Liver (tissue), 7 donors: ENCODE measurements at regions not wholly inside any gene's neighbourhood (a gene's known extent, or its start where the extent isn't known, plus 50 kb on each side); places are given as distances from the start of the nearest gene placed in this dataset.
"Not testable (repeated sequence)": the region's sequence is repeated elsewhere in the genome, so short reads cannot be mapped to it uniquely, and the experiment has no call there.

Experiments
- DNase-seq: peaks from one replicate; pipeline ENCODE4 v3.0.0-alpha.2; 2017; ENCODE audit warnings: low spot score
- H3K27ac ChIP-seq, 2 donors: one replicate each; pipeline ENCODE4 v1.7.0; 2013; ENCODE audit warnings: inconsistent platforms in 2 of 2, low read length in 2 of 2, control low read depth in 1 of 2, low read depth in 1 of 2, mild to moderate bottlenecking in 1 of 2
- H3K27me3 ChIP-seq, 4 donors: one replicate each; pipeline versions ENCODE4 v1.6.1 to v1.7.0; 2013; ENCODE audit warnings: low read length in 3 of 4, inconsistent platforms in 1 of 4, mild to moderate bottlenecking in 1 of 4, moderate library complexity in 1 of 4; ENCODE audit not compliant: control insufficient read depth in 4 of 4, insufficient read depth in 4 of 4
- H3K36me3 ChIP-seq, 4 donors: one replicate each; pipeline versions ENCODE4 v1.6.1 to v1.7.0; 2013; ENCODE audit warnings: low read length in 3 of 4, mild to moderate bottlenecking in 3 of 4, low read depth in 1 of 4, moderate library complexity in 1 of 4; ENCODE audit not compliant: control insufficient read depth in 4 of 4, insufficient read depth in 3 of 4
- H3K4me1 ChIP-seq, 4 donors: one replicate each; pipeline versions ENCODE4 v1.6.1 to v1.7.0; 2013; ENCODE audit warnings: low read length in 3 of 4, mild to moderate bottlenecking in 3 of 4, moderate library complexity in 1 of 4; ENCODE audit not compliant: control insufficient read depth in 4 of 4, insufficient read depth in 4 of 4
- H3K4me3 ChIP-seq, 3 donors: one replicate each; pipeline versions ENCODE4 v1.6.1 to v1.7.0; 2013; ENCODE audit warnings: low read length in 3 of 3, control low read depth in 1 of 3, low read depth in 1 of 3, mild to moderate bottlenecking in 1 of 3
- H3K9ac ChIP-seq, 2 donors: one replicate each; pipeline ENCODE4 v1.7.0; 2013; ENCODE audit warnings: low read length in 2 of 2, mild to moderate bottlenecking in 2 of 2, moderate library complexity in 2 of 2, control low read depth in 1 of 2, low read depth in 1 of 2
- H3K9me3 ChIP-seq, 4 donors: one replicate each; pipeline versions ENCODE4 v1.6.1 to v1.7.0; 2013; ENCODE audit warnings: low read length in 3 of 4; ENCODE audit not compliant: control insufficient read depth in 4 of 4
- FOXA1 ChIP-seq: IDR thresholded peaks from 2 replicates; pipeline ENCODE4 v1.6.1; 2016; ENCODE audit warnings: antibody characterized with exemption
- GABPA ChIP-seq, 2 donors: IDR thresholded peaks in 1 of 2; conservative IDR thresholded peaks in 1 of 2; 2 replicates each; pipeline ENCODE4 v1.6.1; 2016; ENCODE audit warnings: antibody characterized with exemption in 2 of 2, mild to moderate bottlenecking in 1 of 2, moderate library complexity in 1 of 2
- MAX ChIP-seq: IDR thresholded peaks from 2 replicates; pipeline ENCODE4 v1.6.1; 2016; ENCODE audit warnings: antibody characterized with exemption
- RAD21 ChIP-seq, 2 donors: IDR thresholded peaks; 2 replicates each; pipeline ENCODE4 v1.6.1; 2016; ENCODE audit warnings: antibody characterized with exemption in 2 of 2, mild to moderate bottlenecking in 2 of 2
- REST ChIP-seq: IDR thresholded peaks from 2 replicates; pipeline ENCODE4 v1.6.1; 2016; ENCODE audit warnings: antibody characterized with exemption, mild to moderate bottlenecking
- YY1 ChIP-seq: IDR thresholded peaks from 2 replicates; pipeline ENCODE4 v1.6.1; 2016; ENCODE audit warnings: antibody characterized with exemption, mild to moderate bottlenecking
- ZBTB33 ChIP-seq: IDR thresholded peaks from 2 replicates; pipeline ENCODE4 v1.6.1; 2016; ENCODE audit warnings: antibody characterized with exemption
- WGBS: extraction: QIAGEN DNeasy Blood & Tissue Kit; methylation state at CpG from one replicate; pipeline ENCODE4 v1.1.7; 2013; 5-methylcytosine and 5-hydroxymethylcytosine counted together
- donor health status: healthy.
- donor health status: healthy.
- donor health status: healthy.
- donor health status: healthy.

- TF ChIP-seq ZBTB33: no peak
- TF ChIP-seq REST: no peak
- no peak for TF ChIP-seq GABPA (IDR thresholded peaks at IDR 0.05 in 1 of 2, conservative IDR thresholded peaks at IDR 0.05 in 1 of 2)
- TF ChIP-seq FOXA1: no peak
- TF ChIP-seq MAX: no peak
- no peaks in the 10 kb centered on the region for H3K36me3 ChIP-seq
- H3K4me1 ChIP-seq: no peaks in the 10 kb centered on the region
- no peak for DNase-seq
- no peak overlapping the region for H3K4me3 ChIP-seq
- no peak overlapping the region for H3K9ac ChIP-seq
- no peak overlapping the region for H3K27ac ChIP-seq
- WGBS: 66% methylated on average over 9 of the region's 9 CpGs
- H3K9me3 ChIP-seq: no peaks in the 10 kb centered on the region
- H3K27me3 ChIP-seq: no peaks in the 10 kb centered on the region
Measured at GRCh38 chr4:187666697-187667494, 328.7 kb upstream of the ZFP42 start.

- no peak for DNase-seq
- no peak overlapping the region for H3K27ac ChIP-seq
- no peak overlapping the region for H3K9ac ChIP-seq
- TF ChIP-seq RAD21 (IDR thresholded peaks at IDR 0.05) (no peak), YY1 (no peak)
- no peaks in the 10 kb centered on the region for H3K27me3 ChIP-seq
- H3K9me3 ChIP-seq: no peaks in the 10 kb centered on the region
- no peaks in the 10 kb centered on the region for H3K36me3 ChIP-seq
- no peak overlapping the region for H3K4me3 ChIP-seq
- WGBS: 54% methylated on average over 4 of the region's 4 CpGs
- no peaks in the 10 kb centered on the region for H3K4me1 ChIP-seq
Measured at GRCh38 chr4:187668526-187669082, 327.0 kb upstream of the ZFP42 start.

- not testable (repeated sequence) for H3K9me3 ChIP-seq, H3K4me1 ChIP-seq, H3K9ac ChIP-seq, DNase-seq, H3K4me3 ChIP-seq, H3K27me3 ChIP-seq, H3K27ac ChIP-seq, H3K36me3 ChIP-seq
- 86% methylated on average over 11 of the region's 13 CpGs for WGBS
Measured at GRCh38 chr4:187671521-187671920, 324.1 kb upstream of the ZFP42 start.

GRCh38 chr4:187671958-187672357, 323.6 kb upstream of the ZFP42 start:
- not testable (repeated sequence) for H3K4me3 ChIP-seq, H3K9me3 ChIP-seq, H3K4me1 ChIP-seq, H3K9ac ChIP-seq, DNase-seq, H3K27ac ChIP-seq, H3K27me3 ChIP-seq, H3K36me3 ChIP-seq
- WGBS: 87% methylated on average over 12 of the region's 12 CpGs

GRCh38 chr4:187672526-187672925, 323.0 kb upstream of the ZFP42 start:
- H3K36me3 ChIP-seq, H3K4me1 ChIP-seq, H3K27ac ChIP-seq, DNase-seq, H3K4me3 ChIP-seq, H3K9me3 ChIP-seq, H3K9ac ChIP-seq, H3K27me3 ChIP-seq: not testable (repeated sequence)
- WGBS: 86% methylated on average over 10 of the region's 12 CpGs
